BJ (cell line): ENCODE measurements at regions not wholly inside any gene's neighbourhood (a gene's known extent, or its start where the extent isn't known, plus 50 kb on each side); places are given as distances from the start of the nearest gene placed in this dataset.

Experiments used
- CTCF ChIA-PET: fragments of 350-600 bp; formaldehyde crosslinking; extraction: SDS; loops from one replicate; lab custom pipeline; 2021; ENCODE audit warnings: antibody characterized with exemption, inconsistent platforms; lab: Yijun Ruan, JAX
- POLR2A ChIA-PET: fragments of 300-600 bp; sonication (Branson Sonifier 250); formaldehyde crosslinking; extraction: SDS; loops from one replicate; lab custom pipeline; 2021; ENCODE audit warnings: antibody characterized with exemption; lab: Charles Lee
- DNase-seq: peaks from one replicate; pipeline ENCODE4 v3.0.0-alpha.2; 2011; ENCODE audit warnings: low read depth
- H3K27me3 ChIP-seq: 2 replicates; pipeline ENCODE4 v1.6.0; 2011; ENCODE audit warnings: low read length; ENCODE audit not compliant: control insufficient read depth, insufficient read depth
- H3K36me3 ChIP-seq: 2 replicates; pipeline ENCODE4 v1.5.1; 2011; ENCODE audit warnings: low read length; ENCODE audit not compliant: control insufficient read depth, insufficient read depth
- H3K4me3 ChIP-seq: 2 replicates; pipeline ENCODE4 v1.5.1; 2011; ENCODE audit warnings: low read depth, mild to moderate bottlenecking, control low read depth, low read length
- CTCF ChIP-seq: IDR thresholded peaks from 2 replicates; pipeline ENCODE4 v1.5.1; 2011; ENCODE audit warnings: low read depth, mild to moderate bottlenecking, control low read depth, inconsistent platforms, low read length, moderate library complexity; ENCODE audit not compliant: insufficient read depth

DNA sequence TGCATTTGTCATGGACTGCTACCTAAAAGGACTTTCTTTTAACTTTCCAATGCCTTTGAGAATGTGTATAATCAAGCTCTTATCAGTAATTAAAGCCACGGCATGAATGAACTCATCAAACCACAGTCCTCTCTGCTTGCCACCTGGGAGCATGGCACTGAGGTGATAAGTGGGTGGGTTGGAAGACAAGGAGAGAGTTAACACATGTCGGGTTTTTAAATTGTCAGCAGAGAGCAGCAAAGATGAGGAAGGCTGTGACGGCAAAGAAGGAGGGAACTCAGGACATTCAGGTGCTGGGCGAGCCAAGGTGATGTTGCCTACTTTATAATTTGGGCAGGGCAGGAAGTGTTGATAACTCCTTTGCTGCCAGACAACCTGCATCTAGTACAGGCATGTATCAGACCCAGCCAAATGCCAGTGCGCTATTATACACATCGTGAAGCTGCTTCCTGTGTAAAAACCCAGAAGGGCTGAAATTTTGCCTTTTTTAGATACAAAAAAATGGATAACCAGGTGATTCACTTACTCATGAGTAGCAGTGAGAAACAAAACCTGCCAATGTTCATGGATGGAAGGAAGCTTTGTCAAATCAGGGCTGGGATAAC, 269.1 kb downstream of the KIF4B start:
- no peak for DNase-seq
- POLR2A ChIA-PET: no interaction called here
- no peaks in the 10 kb centered on the region for H3K36me3 ChIP-seq
- H3K4me3 ChIP-seq: no peak overlapping the region
- TF ChIP-seq CTCF: no peak
- CTCF ChIA-PET: no interaction called here
- no peaks in the 10 kb centered on the region for H3K27me3 ChIP-seq

DNA sequence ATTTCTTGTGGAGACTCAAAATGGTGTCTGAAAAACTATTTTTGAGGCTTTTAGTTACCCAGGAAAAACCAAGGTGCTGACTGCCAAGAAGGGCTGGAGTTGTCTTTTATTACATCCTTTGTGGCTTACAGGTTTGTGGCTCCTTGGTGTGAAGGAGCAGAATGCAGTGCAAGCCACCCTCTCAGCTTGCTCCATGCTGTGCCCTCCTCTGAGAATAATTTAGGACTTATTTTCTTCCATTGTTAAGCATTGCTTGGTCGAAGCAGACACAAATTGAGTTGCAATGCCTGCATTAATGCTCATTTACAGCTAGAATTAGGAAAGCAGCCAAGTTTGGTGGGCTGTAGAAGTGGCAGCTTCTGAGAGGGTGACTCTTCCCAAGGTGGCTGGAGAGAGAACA, 272.2 kb downstream of the KIF4B start:
- ChIA-PET CTCF (no interaction called here), POLR2A (no interaction called here)
- no peaks in the 10 kb centered on the region for H3K36me3 ChIP-seq
- no peaks in the 10 kb centered on the region for H3K27me3 ChIP-seq
- H3K4me3 ChIP-seq: no peak overlapping the region
- DNase-seq: no peak
- no peak for TF ChIP-seq CTCF

DNA sequence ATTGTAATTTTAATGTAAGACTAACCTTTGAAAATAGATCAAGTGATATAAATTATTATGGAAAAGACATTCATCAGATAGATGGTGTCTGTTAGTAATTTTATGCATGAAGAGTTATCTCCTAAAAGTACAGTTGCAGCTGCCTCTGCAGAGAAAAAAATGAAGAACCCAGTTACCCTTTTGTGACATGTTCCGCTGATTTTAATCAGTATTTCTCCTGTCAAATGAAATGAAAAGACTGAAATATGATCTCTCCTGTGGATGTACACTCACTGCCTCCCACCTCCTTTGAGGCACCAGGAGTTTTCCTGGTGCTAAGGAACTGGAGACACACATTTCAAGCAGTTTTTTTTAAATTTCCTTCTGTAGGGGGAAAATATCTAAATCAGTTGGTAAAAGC, 277.4 kb downstream of the KIF4B start:
- ChIA-PET POLR2A (no interaction called here), CTCF (no interaction called here)
- Histone ChIP-seq H3K36me3 (no peaks in the 10 kb centered on the region), H3K27me3 (no peaks in the 10 kb centered on the region), H3K4me3 (no peak overlapping the region)
- TF ChIP-seq CTCF: no peak
- no peak for DNase-seq

- Histone ChIP-seq H3K36me3 (no peaks in the 10 kb centered on the region), H3K4me3 (no peak overlapping the region), H3K27me3 (no peaks in the 10 kb centered on the region)
- TF ChIP-seq CTCF: no peak
- no peak for DNase-seq
- ChIA-PET CTCF (no interaction called here), POLR2A (no interaction called here)
These were observed 280.1 kb downstream of the KIF4B start for GRCh38 chr5:155293605-155294178.

DNA sequence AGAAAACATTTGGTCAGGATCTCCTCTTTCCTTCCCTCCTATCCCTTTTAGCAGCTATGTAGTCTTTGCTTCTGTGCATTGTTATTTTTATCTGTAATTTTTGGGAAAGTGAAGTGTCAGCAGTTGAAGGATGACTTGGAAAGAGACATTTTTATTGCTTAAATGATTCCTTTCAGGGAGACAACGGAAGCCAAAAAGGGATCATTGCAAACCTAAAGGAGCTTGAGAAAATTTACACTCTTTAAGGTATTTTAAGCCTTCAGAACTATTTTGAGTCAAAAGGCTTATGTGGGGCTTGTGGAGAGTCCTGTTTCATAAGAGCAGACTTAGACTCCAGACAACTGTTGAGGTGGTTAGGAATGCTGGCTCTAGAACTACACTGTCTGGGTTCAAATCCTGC, 281.6 kb downstream of the KIF4B start:
- Histone ChIP-seq H3K4me3 (no peak overlapping the region), H3K36me3 (no peaks in the 10 kb centered on the region), H3K27me3 (no peaks in the 10 kb centered on the region)
- ChIA-PET POLR2A (no interaction called here), CTCF (no interaction called here)
- no peak for DNase-seq
- TF ChIP-seq CTCF: no peak
